GM12878 (cell line): ENCODE measurements at regions not wholly inside any gene's neighbourhood (a gene's known extent, or its start where the extent isn't known, plus 50 kb on each side); places are given as distances from the start of the nearest gene placed in this dataset.

Experiments
- ATAC-seq: fragments of 200-7000 bp; cut with Tn5 transposase; 3 replicates; pipeline ENCODE4 v1.9.1; 2020; ENCODE audit warnings: mild to moderate bottlenecking, moderate library complexity
- BruUV-seq: library from RNA; stranded (reverse); fragments of 400-500 nt; replicated peaks from 2 replicates; lab custom pipeline; 2021; lab: Mats Ljungman, UMichigan
- CTCF ChIA-PET: fragments of 300-600 bp; sonication (Branson Sonifier 250); formaldehyde crosslinking; extraction: SDS; loops from one replicate; lab custom pipeline; 2021; ENCODE audit warnings: inconsistent platforms; lab: Yijun Ruan, JAX
- POLR2A ChIA-PET: fragments of 350-600 bp; formaldehyde crosslinking; extraction: SDS; loops from one replicate; lab custom pipeline; 2021; ENCODE audit warnings: inconsistent platforms; lab: Charles Lee
- RAD21 ChIA-PET: fragments of 300-600 bp; sonication (Branson Sonifier 250); formaldehyde crosslinking; loops from one replicate; lab custom pipeline; 2023; ENCODE audit warnings: antibody characterized with exemption; ENCODE audit not compliant: unreplicated experiment; lab: Charles Lee
- SMC1A ChIA-PET: fragments of 300-600 bp; sonication (Branson Sonifier 250); formaldehyde crosslinking; loops from one replicate; lab custom pipeline; 2023; ENCODE audit not compliant: unreplicated experiment, uncharacterized antibody; lab: Charles Lee
- DNase-seq: peaks from one replicate; pipeline ENCODE4 v3.0.0-alpha.2; 2011; ENCODE audit warnings: low read depth, low spot score
- FAIRE-seq: peaks from 3 replicates; lab custom pipeline; 2011; peaks lifted over from hg19 to GRCh38; lab: Jason Lieb, UNC
- H2AFZ ChIP-seq: 2 replicates; pipeline ENCODE4 v1.6.0; 2011; ENCODE audit warnings: low read depth, low read length, control low read depth; ENCODE audit not compliant: control insufficient read depth
- H3K27ac ChIP-seq: 2 replicates; pipeline ENCODE4 v1.5.1; 2011; ENCODE audit warnings: control low read depth; ENCODE audit not compliant: control insufficient read depth, insufficient read depth
- H3K27me3 ChIP-seq, 2 experiments: replicated peaks in 1 of 2; 2 replicates each; pipeline versions ENCODE4 v1.6.0 to v1.6.1; 2011; ENCODE audit warnings: low read length in 1 of 2; ENCODE audit not compliant: control insufficient read depth in 2 of 2, insufficient read depth in 2 of 2
- H3K36me3 ChIP-seq, 2 experiments: 2 replicates each; pipeline ENCODE4 v1.5.1; 2011; ENCODE audit warnings: low read length in 1 of 2; ENCODE audit not compliant: control insufficient read depth in 2 of 2, insufficient read depth in 2 of 2
- H3K4me1 ChIP-seq: 2 replicates; pipeline ENCODE4 v1.6.1; 2011; ENCODE audit warnings: mild to moderate bottlenecking, low read length, moderate library complexity, mixed read lengths; ENCODE audit not compliant: control insufficient read depth, insufficient read depth
- H3K4me2 ChIP-seq: 2 replicates; pipeline ENCODE4 v1.6.0; 2011; ENCODE audit warnings: control low read depth; ENCODE audit not compliant: control insufficient read depth, insufficient read depth
- H3K4me3 ChIP-seq: fragments of 200-600 bp; sonication (generic); 2 replicates; pipeline ENCODE4 v1.5.1; 2016
- H3K79me2 ChIP-seq: 2 replicates; pipeline ENCODE4 v1.6.0; 2011; ENCODE audit warnings: low read length; ENCODE audit not compliant: control insufficient read depth, insufficient read depth
- H3K9ac ChIP-seq: 2 replicates; pipeline ENCODE4 v1.8.0; 2011; ENCODE audit warnings: low read length, control low read depth, mixed read lengths; ENCODE audit not compliant: control insufficient read depth, insufficient read depth
- H3K9me3 ChIP-seq: replicated peaks from 3 replicates; pipeline ENCODE4 v1.5.1; 2011; ENCODE audit warnings: mild to moderate bottlenecking, low read length; ENCODE audit not compliant: control insufficient read depth, insufficient read depth
- H4K20me1 ChIP-seq: 2 replicates; pipeline ENCODE4 v1.6.0; 2011; ENCODE audit not compliant: control insufficient read depth, insufficient read depth
- BCLAF1 ChIP-seq: fragments of 450-650 bp; IDR thresholded peaks from 2 replicates; pipeline ENCODE4 v1.6.1; 2017; ENCODE audit warnings: antibody characterized with exemption, mild to moderate bottlenecking, moderate library complexity
- EGR1 ChIP-seq, 2 experiments: IDR thresholded peaks; 1 replicate in 1 of 2; 2 replicates in 1 of 2; pipeline ENCODE4 v1.6.1; 2011 to 2012; ENCODE audit warnings: low read depth in 2 of 2, low read length in 2 of 2, borderline replicate concordance in 1 of 2, mild to moderate bottlenecking in 1 of 2, moderate library complexity in 1 of 2
- EP300 ChIP-seq, 2 experiments: fragments of 150-350 bp in 1 of 2; IDR thresholded peaks; 2 replicates each; pipeline ENCODE4 v1.6.1; 2011 to 2012; ENCODE audit warnings: low read depth in 2 of 2, low read length in 2 of 2, borderline replicate concordance in 1 of 2, improper control_type of control experiment in 1 of 2, inconsistent platforms in 1 of 2; ENCODE audit not compliant: control insufficient read depth in 1 of 2
- MYB ChIP-seq: fragments of 150-350 bp; IDR thresholded peaks from 2 replicates; pipeline ENCODE4 v1.6.1; 2014; ENCODE audit warnings: mild to moderate bottlenecking, low read depth, low read length, borderline replicate concordance
- NKRF ChIP-seq: fragments of 450-650 bp; conservative IDR thresholded peaks from 2 replicates; pipeline ENCODE4 v1.6.1; 2017; ENCODE audit warnings: mild to moderate bottlenecking, moderate library complexity
- PAX5 ChIP-seq: IDR thresholded peaks from 2 replicates; pipeline ENCODE4 v1.6.1; 2011; ENCODE audit warnings: low read depth, low read length, borderline replicate concordance
- PBX3 ChIP-seq: IDR thresholded peaks from 2 replicates; pipeline ENCODE4 v1.6.1; 2011; ENCODE audit warnings: mild to moderate bottlenecking, low read depth, low read length, moderate library complexity; ENCODE audit not compliant: insufficient replicate concordance
- PML ChIP-seq: IDR thresholded peaks from 2 replicates; pipeline ENCODE4 v1.6.1; 2012; ENCODE audit warnings: low read length, inconsistent platforms
- RAD21 ChIP-seq: IDR thresholded peaks from 2 replicates; pipeline ENCODE4 v1.6.1; 2011; ENCODE audit warnings: mild to moderate bottlenecking, low read depth, low read length, moderate library complexity; ENCODE audit not compliant: insufficient read depth
- ZBED1 ChIP-seq: IDR thresholded peaks from 2 replicates; pipeline ENCODE4 v1.6.1; 2016; ENCODE audit warnings: borderline replicate concordance
- ZZZ3 ChIP-seq: IDR thresholded peaks from 2 replicates; pipeline ENCODE4 v1.6.1; 2011; ENCODE audit warnings: low read depth; ENCODE audit not compliant: control insufficient read depth, insufficient read length
- WGBS: methylation state at CpG from one replicate; pipeline ENCODE4 v1.1.6; 2016; ENCODE audit warnings: low lambda C conversion rate; ENCODE audit not compliant: insufficient replicate concordance, insufficient coverage; ENCODE audit errors: missing lambda C conversion rate; 5-methylcytosine and 5-hydroxymethylcytosine counted together
- in situ Hi-C: fragments of 300-500 bp; cut with MboI; formaldehyde crosslinking; loops from 9 replicates; pipeline ENCODE4 v1.14.3; 2018; ENCODE audit warnings: mixed read lengths
- intact Hi-C: fragments of 100-400 bp; cut with micrococcal nuclease; formaldehyde crosslinking; loops from one replicate; pipeline ENCODE4 v1.14.2; 2022; ENCODE audit not compliant: unreplicated experiment
- TF ChIP-seq, protein P1 (sequence below): fragments of 450-650 bp; IDR thresholded peaks from 2 replicates; pipeline ENCODE4 v1.6.1; 2016; ENCODE audit warnings: mild to moderate bottlenecking
- TF ChIP-seq, protein P2 (sequence below): fragments of 450-650 bp; formaldehyde crosslinking; IDR thresholded peaks from 2 replicates; pipeline ENCODE4 v1.4.0; 2020; ENCODE audit warnings: mild to moderate bottlenecking, moderate library complexity

- H3K4me2 ChIP-seq: no peak overlapping the region
- WGBS: 66% methylated on average over 2 of the region's 2 CpGs
- H3K9ac ChIP-seq: no peak overlapping the region
- no peak overlapping the region for H3K27ac ChIP-seq
- no peak overlapping the region for H3K4me3 ChIP-seq
- POLR2A ChIA-PET: no interaction called here
- SMC1A ChIA-PET: no interaction called here
- no peaks in the 10 kb centered on the region for H3K9me3 ChIP-seq
- RAD21 ChIA-PET: no interaction called here
- H3K27me3 ChIP-seq: no peaks in the 10 kb centered on the region
- no peak for ATAC-seq
- in situ Hi-C loops: no loop called here
- H3K79me2 ChIP-seq: no peaks in the 10 kb centered on the region
- no peaks in the 10 kb centered on the region for H4K20me1 ChIP-seq
- intact Hi-C loops: no loop called here
- DNase-seq: no peak
- H3K4me1 ChIP-seq: no peaks in the 10 kb centered on the region
- FAIRE-seq: no peak
- no peak overlapping the region for H2AFZ ChIP-seq
- no peaks in the 10 kb centered on the region for H3K36me3 ChIP-seq
- no TSS peak for BruUV-seq
- CTCF ChIA-PET: no interaction called here
- TF ChIP-seq NKRF: no peak
- TF ChIP-seq PML: no peak
- TF ChIP-seq, protein P1, sequence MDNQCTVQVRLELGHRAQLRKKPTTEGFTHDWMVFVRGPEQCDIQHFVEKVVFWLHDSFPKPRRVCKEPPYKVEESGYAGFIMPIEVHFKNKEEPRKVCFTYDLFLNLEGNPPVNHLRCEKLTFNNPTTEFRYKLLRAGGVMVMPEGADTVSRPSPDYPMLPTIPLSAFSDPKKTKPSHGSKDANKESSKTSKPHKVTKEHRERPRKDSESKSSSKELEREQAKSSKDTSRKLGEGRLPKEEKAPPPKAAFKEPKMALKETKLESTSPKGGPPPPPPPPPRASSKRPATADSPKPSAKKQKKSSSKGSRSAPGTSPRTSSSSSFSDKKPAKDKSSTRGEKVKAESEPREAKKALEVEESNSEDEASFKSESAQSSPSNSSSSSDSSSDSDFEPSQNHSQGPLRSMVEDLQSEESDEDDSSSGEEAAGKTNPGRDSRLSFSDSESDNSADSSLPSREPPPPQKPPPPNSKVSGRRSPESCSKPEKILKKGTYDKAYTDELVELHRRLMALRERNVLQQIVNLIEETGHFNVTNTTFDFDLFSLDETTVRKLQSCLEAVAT: no peak
- no peak for TF ChIP-seq BCLAF1
- no peak for TF ChIP-seq EGR1 (IDR thresholded peaks at IDR 0.05; ENCODE audit: borderline replicate concordance in 1 of 2, low read depth in 2 of 2, low read length in 2 of 2)
- TF ChIP-seq ZBED1: no peak
- no peak for TF ChIP-seq RAD21
- no peak for TF ChIP-seq EP300 (IDR thresholded peaks at IDR 0.05; ENCODE audit: borderline replicate concordance in 1 of 2, control insufficient read depth in 1 of 2, low read depth in 2 of 2, low read length in 2 of 2)
- TF ChIP-seq, protein P2, sequence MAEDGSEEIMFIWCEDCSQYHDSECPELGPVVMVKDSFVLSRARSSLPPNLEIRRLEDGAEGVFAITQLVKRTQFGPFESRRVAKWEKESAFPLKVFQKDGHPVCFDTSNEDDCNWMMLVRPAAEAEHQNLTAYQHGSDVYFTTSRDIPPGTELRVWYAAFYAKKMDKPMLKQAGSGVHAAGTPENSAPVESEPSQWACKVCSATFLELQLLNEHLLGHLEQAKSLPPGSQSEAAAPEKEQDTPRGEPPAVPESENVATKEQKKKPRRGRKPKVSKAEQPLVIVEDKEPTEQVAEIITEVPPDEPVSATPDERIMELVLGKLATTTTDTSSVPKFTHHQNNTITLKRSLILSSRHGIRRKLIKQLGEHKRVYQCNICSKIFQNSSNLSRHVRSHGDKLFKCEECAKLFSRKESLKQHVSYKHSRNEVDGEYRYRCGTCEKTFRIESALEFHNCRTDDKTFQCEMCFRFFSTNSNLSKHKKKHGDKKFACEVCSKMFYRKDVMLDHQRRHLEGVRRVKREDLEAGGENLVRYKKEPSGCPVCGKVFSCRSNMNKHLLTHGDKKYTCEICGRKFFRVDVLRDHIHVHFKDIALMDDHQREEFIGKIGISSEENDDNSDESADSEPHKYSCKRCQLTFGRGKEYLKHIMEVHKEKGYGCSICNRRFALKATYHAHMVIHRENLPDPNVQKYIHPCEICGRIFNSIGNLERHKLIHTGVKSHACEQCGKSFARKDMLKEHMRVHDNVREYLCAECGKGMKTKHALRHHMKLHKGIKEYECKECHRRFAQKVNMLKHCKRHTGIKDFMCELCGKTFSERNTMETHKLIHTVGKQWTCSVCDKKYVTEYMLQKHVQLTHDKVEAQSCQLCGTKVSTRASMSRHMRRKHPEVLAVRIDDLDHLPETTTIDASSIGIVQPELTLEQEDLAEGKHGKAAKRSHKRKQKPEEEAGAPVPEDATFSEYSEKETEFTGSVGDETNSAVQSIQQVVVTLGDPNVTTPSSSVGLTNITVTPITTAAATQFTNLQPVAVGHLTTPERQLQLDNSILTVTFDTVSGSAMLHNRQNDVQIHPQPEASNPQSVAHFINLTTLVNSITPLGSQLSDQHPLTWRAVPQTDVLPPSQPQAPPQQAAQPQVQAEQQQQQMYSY: no peak
- TF ChIP-seq ZZZ3: no peak
- TF ChIP-seq MYB: no peak
- TF ChIP-seq PAX5: no peak
- no peak for TF ChIP-seq PBX3
Measured at GRCh38 chr20:7708782-7709181, 231.5 kb downstream of the HAO1 start.
